Colonic mucosa (tissue), 4 donors: ENCODE measurements at regions not wholly inside any gene's neighbourhood (a gene's known extent, or its start where the extent isn't known, plus 50 kb on each side); places are given as distances from the start of the nearest gene placed in this dataset.
"Not testable (repeated sequence)": the region's sequence is repeated elsewhere in the genome, so short reads cannot be mapped to it uniquely, and the experiment has no call there.

ENCODE experiments used
- DNase-seq: peaks from one replicate; pipeline ENCODE4 v3.0.0-alpha.2; 2020
- H3K27ac ChIP-seq: fragments of 200-600 bp; one replicate; pipeline ENCODE4 v1.8.0; 2021
- H3K27me3 ChIP-seq: fragments of 200-600 bp; one replicate; pipeline ENCODE4 v1.8.0; 2021
- H3K36me3 ChIP-seq: fragments of 200-600 bp; one replicate; pipeline ENCODE4 v1.8.0; 2021
- H3K4me1 ChIP-seq: fragments of 200-600 bp; one replicate; pipeline ENCODE4 v1.8.0; 2021; ENCODE audit warnings: mild to moderate bottlenecking
- H3K4me3 ChIP-seq: fragments of 200-600 bp; one replicate; pipeline ENCODE4 v1.8.0; 2021
- H3K9ac ChIP-seq, 2 donors: one replicate each; pipeline ENCODE4 v1.7.0; 2013; ENCODE audit warnings: control low read depth in 2 of 2, low read depth in 2 of 2, low read length in 2 of 2
- H3K9me3 ChIP-seq: fragments of 200-600 bp; one replicate; pipeline ENCODE4 v1.8.0; 2021
- CTCF ChIP-seq: fragments of 200-600 bp; IDR thresholded peaks from one replicate; pipeline ENCODE4 v1.8.0; 2022; ENCODE audit warnings: antibody characterized with exemption, mild to moderate bottlenecking
- intact Hi-C: fragments of 100-400 bp; cut with DNase I; formaldehyde crosslinking; loops from one replicate; pipeline ENCODE4 v1.14.1; 2022
- donor health status: healthy.
- donor health status: DM: no; HTN: no; CAD: no.
- donor health status: DM: no; HTN: no; CAD: no.

GRCh38 chr1:71296551-71297134, 215.8 kb upstream of the ZRANB2 start:
- Histone ChIP-seq H3K36me3 (no peaks in the 10 kb centered on the region), H3K27me3 (no peaks in the 10 kb centered on the region), H3K9me3 (no peaks in the 10 kb centered on the region), H3K9ac (no peak overlapping the region), H3K27ac (no peak overlapping the region), H3K4me3 (no peak overlapping the region), H3K4me1 (no peaks in the 10 kb centered on the region)
- intact Hi-C loops, result no loop called here
- no peak for DNase-seq
- no peak for TF ChIP-seq CTCF

DNA sequence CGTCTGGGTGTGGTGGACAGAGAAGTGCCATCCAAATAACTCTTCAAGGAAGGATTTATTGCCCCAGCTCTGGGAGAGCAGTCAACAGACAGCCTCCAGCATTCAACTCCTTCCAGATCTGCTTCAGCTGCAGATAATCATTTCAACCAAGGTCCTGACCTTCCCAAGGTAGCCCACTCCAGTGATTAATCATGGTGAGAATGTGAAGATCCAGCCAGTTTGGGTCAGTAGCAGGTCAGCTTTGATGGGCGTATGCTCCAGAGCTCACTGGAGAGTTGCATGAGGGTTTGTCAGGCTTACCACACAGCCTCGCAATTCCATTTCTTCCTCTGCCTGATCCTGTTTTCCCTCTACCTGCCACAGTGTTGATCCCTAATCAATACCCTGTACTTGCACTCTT, 214.5 kb upstream of the ZRANB2 start:
- no peak overlapping the region for H3K4me3 ChIP-seq
- no peak overlapping the region for H3K27ac ChIP-seq
- no peaks in the 10 kb centered on the region for H3K27me3 ChIP-seq
- intact Hi-C loops, result no loop called here
- H3K36me3 ChIP-seq, result no peaks in the 10 kb centered on the region
- H3K9me3 ChIP-seq, result no peaks in the 10 kb centered on the region
- no peak for TF ChIP-seq CTCF
- H3K4me1 ChIP-seq, result no peaks in the 10 kb centered on the region
- no peak overlapping the region for H3K9ac ChIP-seq
- no peak for DNase-seq

DNA sequence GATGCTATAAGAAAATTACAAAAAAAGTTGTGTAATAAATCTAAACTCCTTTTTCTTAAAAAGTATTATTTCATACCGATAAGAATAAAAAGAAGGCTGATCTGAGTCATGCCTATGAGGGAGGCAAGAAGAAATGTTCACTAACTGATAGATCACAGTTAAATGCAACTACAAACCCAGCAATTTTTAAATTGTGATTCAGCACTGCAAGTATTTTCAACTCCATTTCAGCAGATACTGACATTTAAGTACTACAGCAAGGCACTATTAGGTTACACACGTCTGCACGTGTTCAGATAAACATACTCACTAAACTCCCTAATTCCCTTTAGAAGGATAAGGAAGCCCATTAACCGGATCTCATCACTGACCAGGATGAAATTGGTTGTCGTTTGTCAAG, 213.3 kb upstream of the ZRANB2 start:
- intact Hi-C loops, result no loop called here
- Histone ChIP-seq H3K4me3 (no peak overlapping the region), H3K4me1 (no peaks in the 10 kb centered on the region), H3K27ac (no peak overlapping the region), H3K27me3 (no peaks in the 10 kb centered on the region), H3K9me3 (no peaks in the 10 kb centered on the region), H3K36me3 (no peaks in the 10 kb centered on the region), H3K9ac (no peak overlapping the region)
- DNase-seq, result no peak
- TF ChIP-seq CTCF, result no peak

DNA sequence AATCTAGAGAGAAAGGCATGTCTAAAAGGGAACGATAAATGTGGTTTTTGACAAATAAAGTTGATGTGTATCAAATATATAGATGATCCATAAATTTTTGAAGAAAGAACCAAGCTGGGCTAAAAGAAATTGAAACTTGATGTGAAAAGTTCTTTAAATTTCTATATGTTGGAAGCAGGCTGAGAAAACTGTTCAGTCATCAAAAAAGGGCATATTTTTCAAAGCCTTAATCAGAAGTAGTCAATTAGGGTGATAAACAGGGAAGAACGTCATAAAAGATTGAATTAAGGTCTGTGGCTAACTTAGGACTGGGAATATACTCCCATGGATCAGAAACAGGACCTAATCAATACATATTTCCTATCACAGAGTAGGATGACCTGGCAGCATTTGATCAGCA, 211.4 kb upstream of the ZRANB2 start:
- Histone ChIP-seq H3K4me3 (no peak overlapping the region), H3K36me3 (no peaks in the 10 kb centered on the region), H3K9ac (no peak overlapping the region), H3K27ac (no peak overlapping the region), H3K27me3 (no peaks in the 10 kb centered on the region), H3K9me3 (no peaks in the 10 kb centered on the region), H3K4me1 (no peaks in the 10 kb centered on the region)
- no peak for TF ChIP-seq CTCF
- intact Hi-C loops, result no loop called here
- DNase-seq, result no peak

DNA sequence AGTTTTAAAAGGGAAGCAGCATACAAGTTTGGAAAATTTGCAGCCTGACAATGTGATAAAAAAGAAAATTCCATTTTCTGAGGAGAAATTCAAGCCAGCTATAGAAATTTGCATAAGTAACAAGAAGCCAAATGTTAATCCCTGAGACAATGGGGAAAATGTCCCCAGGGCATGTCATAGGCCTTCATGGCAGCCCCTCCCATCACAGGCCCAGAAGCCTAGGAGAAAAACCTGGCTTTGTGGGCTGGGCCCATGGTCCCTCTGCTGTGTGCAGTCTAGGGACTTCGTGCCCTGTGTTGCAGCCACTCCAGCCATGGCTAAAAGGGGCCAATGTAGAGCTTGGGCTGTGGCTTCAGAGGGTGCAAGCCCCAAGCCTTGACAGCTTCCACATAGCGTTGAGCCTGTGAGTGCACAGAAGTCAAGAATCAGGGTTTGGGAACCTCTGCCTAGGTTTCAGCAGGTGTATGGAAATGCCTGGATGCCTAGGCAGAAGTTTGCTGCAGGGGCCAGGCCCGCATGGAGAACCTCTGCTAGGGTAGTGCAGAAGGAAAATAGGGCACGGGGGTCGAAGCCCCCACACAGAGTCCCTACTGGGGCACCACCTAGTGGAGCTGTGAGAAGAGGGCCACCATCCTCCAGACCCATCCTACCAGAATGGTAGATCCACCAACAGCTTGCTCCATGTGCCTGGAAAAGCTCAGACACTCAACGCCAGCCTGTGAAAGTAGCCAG, 209.8 kb upstream of the ZRANB2 start:
- H3K4me3 ChIP-seq, H3K27me3 ChIP-seq, H3K27ac ChIP-seq, H3K4me1 ChIP-seq, H3K9ac ChIP-seq, intact Hi-C loops, DNase-seq, H3K36me3 ChIP-seq, H3K9me3 ChIP-seq: not testable (repeated sequence)

DNA sequence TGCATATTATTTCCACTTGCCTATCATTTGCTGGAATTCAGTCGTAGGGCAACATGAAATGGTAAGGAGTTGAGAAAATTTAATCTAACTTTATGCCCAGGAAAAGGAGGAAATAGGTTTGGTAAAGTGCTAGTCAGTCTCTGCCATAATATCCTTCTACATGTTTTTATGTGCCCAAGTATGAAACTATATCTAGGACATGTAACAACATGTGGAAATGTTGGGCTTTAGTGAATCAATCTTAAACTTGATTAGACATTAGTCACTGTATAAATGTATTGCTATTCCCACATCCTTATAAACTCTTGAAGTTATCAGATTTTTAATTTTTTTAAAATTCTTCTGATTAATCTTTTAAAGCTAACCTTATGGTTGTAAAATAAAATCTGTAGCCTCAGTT, 204.7 kb upstream of the ZRANB2 start:
- Histone ChIP-seq H3K9ac (no peak overlapping the region), H3K36me3 (no peaks in the 10 kb centered on the region), H3K4me3 (no peak overlapping the region), H3K27me3 (no peaks in the 10 kb centered on the region), H3K4me1 (no peaks in the 10 kb centered on the region), H3K9me3 (no peaks in the 10 kb centered on the region), H3K27ac (no peak overlapping the region)
- intact Hi-C loops, result no loop called here
- no peak for TF ChIP-seq CTCF
- no peak for DNase-seq
